PC-9 (cell line): ENCODE measurements at regions not wholly inside any gene's neighbourhood (a gene's known extent, or its start where the extent isn't known, plus 50 kb on each side); places are given as distances from the start of the nearest gene placed in this dataset.

Experiments
- CTCF ChIP-seq: fragments of 200-600 bp; sonication (generic); conservative IDR thresholded peaks from 2 replicates; pipeline ENCODE4 v1.6.1; 2017; ENCODE audit warnings: mixed run types, antibody characterized with exemption, mild to moderate bottlenecking, moderate library complexity
- EZH2 ChIP-seq: fragments of 200-600 bp; sonication (generic); IDR thresholded peaks from 2 replicates; pipeline ENCODE4 v1.8.0; 2017; ENCODE audit warnings: antibody characterized with exemption, low read depth

GRCh38 chr1:217373761-217374701 lies 256.9 kb downstream of the GPATCH2 start:
- no peak for TF ChIP-seq CTCF
- no peak for TF ChIP-seq EZH2
